ENCODE measurements at regions not wholly inside any gene's neighbourhood (a gene's known extent, or its start where the extent isn't known, plus 50 kb on each side); places are given as distances from the start of the nearest gene placed in this dataset.
"Not testable (repeated sequence)": the region's sequence is repeated elsewhere in the genome, so short reads cannot be mapped to it uniquely, and the experiment has no call there.

DNA sequence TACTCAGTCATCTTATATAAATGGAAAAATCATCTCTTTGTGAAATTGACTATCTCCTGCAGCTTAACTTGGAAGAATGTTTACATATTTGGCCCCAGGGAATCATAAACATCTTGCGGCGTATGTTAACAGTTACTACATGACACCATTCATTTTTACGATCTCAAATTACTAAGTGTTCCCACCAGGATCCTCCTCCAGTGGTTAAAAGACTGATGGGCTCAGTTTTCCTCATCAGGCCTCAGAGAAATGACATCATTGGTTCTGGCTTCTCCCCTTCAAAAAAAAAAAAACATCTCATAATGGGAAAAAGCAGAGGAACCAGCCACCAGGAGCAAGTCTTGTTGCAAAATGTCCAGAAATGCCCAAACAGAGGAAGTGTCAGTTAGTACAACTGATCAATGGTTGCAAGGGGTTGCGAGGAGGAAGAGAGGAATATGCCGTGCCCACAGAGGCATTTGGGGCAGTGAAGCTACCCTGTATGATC is 70.5 kb upstream of the LIPC start:
- ATAC-seq = no peak

DNA sequence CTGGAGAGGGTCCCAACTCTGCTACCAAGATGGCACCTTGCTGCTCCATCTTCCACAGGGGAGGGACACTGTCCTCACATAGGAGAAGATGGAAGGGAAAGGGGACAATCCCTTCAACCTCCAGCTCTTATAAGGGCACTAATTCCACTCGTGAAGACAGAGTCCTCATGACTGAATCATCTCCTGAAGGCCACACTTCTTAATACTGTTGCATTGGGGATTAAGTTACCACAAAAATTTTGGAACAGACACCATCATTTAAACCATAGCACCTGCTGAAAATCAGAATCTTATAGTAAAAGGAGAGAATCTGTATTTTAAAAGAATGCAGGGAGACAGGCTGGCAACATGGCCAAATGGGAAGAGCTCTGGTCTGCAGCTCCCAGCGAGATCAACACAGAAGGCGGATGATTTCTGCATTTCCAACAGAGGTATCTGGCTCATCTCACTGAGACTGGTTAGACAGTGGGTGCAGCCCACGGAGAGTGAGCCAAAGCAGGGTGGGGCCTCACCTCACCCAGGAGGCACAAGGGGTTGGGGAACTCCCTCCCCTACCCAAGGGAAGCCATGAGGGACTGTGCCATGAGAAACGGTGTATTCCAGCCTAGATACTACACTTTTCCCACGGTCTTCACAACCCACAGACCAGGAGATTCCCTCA is 69.4 kb upstream of the LIPC start:
- no peak for ATAC-seq

DNA sequence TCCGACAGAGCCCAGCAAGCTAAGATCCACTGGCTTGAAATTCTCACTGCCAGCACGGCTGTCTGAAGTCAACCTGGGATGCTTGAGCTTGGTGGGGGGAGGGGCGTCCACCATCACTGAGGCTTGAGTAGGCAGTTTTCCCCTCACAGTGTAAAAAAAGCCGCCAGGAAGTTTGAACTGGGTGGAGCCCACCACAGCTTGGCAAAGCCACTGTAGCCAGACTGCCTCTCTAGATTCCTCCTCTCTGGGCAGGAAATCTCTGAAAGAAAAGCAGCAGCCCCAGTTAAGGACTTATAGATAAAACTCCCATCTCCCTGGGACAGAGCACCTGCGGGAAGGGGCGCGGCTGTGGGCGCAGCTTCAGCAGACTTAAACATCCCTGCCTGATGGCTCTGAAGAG is 68.7 kb upstream of the LIPC start:
- not testable (repeated sequence) for ATAC-seq

DNA sequence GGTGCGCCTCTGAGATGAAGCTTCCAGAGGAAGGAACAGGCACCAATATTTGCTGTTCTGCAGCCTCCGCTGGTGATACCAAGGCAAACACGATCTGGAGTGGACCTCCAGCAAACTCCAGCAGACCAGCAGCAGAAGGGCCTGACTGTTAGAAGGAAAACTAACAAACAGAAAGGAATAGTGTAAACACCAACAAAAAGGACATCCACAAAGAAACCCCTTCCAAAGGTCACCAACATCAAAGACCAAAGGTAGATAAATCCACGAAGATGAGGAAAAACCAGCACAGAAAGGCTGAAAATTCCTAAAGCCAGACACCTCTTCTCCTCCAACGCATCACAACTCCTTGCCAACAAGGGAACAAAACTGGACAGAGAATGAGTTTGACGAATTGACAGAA is 68.1 kb upstream of the LIPC start:
- not testable (repeated sequence) for ATAC-seq

DNA sequence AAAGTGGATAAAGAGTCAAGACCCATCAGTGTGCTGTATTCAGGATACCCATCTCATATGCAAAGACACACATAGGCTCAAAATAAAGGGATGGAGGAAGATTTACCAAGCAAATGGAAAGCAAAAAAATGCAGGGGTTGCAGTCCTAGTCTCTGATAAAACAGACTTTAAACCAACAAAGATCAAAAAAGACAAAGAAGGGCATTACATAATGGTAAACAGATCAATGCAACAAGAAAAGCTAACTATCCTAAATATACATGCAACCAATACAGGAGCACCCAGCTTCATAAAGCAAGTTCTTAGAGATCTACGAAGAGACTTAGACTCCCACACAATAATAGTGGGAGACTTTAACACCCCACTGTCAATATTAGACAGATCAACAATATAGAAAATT is 66.7 kb upstream of the LIPC start:
- not testable (repeated sequence) for ATAC-seq

DNA sequence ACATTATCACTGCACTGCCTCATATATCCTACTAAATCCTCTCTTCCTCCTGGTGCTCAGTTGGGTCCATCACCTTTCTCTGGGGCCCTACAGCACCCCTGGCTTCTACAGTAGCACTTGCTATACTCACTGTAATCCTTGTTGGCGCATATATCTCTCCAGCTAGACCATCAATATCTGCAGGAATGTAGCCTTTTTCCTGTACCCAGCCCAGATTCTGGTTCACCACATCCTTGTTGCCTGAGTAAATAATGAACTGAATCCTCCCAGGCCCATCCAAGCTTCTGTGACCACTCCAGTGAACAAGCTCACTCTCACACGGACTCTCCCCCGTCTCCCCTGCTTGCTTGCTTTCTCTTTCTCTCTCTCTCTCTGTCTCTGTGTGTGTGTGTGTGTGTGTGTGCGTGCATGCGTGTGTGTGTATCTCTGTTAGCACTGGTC is 62.5 kb upstream of the LIPC start:
- ATAC-seq = peak; percentile 37

DNA sequence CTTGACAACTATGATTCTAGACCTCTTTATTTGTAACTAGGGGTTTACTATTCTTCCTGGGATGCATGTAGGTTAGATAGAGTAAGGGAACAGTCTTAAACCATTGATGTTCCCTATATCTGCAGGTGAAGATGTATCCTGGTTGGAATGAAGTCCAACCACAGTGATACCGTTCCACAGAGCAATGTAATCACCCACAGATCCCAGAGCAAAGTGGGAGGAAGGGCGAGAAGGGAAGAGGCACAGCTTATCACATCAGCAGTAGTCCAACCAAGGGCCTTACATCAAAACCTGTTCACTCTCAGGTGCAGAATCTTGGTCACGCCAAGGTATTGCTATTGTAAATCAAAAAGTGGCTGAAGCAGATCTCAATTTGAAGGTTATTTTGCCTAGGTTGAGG is 61.8 kb upstream of the LIPC start:
- no peak for ATAC-seq

DNA sequence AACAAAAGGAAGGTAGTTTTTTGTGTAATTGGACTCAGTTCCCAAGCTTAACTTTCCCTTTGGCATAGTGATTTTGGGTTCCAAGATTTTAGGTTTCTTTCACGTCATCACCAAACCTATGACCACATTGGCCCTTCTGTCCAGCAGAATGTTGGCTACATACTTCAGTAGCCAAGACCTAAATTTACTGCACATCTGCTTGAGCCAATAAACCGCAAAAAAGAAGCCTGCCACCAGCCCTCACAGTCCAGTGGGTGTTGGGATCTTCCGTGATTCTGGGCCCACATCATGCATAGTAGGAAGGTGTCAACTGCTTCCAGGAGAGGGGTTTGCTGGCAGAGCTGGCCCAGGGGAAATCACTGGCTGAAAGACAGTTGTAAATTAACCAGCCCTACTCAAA is 57.6 kb upstream of the LIPC start:
- ATAC-seq = no peak

DNA sequence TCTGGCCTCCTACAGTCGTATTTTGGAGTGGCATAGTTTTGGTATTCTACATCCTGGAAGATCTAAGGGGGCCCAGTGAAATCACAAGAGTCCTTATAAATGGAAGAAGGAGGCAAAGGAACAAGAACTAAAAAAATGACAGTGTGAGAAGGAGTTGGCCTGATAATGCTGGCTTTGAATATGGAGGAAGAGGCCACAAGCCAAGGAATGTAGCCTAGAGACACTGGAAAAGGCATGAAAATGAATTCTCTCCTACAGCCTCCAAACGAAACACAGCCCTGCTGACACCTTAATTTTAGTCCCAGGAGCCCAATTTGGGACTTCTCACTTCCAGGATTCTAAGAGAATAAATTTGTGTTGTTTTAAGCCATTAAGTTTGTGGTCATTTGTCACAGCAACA is 54.6 kb upstream of the LIPC start:
- no peak for ATAC-seq

DNA sequence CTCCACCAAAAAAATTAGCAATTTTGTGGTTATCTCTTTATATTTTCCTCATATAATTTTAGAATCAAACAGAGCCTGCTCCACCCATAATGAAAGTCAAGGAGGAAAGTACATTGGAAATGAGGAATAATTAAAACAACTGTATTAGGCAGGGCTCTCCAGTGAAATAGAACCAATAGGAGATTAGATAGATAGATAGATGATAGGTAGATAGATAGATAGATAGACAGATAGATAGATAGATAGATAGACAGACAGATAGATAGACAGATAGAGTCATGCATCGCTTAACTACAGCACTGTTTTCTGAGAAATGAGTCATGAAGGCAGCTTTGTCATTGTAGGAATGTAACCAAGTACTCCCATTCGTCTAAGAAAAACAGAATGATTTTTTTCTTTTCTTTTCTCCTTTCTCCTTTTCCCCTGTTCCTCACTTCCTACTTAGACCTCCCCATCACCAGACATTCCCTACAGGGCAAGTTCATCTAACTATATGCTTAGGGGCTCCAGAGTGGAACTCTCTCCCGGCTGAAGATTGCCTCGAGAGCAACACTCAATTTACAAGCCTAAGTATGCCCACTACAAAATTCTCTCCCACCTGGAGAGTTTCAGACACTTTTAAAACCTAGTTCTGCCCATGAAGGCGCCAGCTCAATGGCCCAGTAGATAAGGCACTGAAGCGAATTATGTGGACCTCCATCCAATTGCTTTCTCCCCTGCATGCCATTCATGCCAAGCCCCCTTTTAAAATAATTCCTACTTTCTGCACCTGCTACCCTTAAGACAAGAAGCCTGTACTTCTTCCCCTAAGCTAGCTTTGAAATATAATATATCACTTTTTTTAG is 53.3 kb upstream of the LIPC start:
- no peak for ATAC-seq

DNA sequence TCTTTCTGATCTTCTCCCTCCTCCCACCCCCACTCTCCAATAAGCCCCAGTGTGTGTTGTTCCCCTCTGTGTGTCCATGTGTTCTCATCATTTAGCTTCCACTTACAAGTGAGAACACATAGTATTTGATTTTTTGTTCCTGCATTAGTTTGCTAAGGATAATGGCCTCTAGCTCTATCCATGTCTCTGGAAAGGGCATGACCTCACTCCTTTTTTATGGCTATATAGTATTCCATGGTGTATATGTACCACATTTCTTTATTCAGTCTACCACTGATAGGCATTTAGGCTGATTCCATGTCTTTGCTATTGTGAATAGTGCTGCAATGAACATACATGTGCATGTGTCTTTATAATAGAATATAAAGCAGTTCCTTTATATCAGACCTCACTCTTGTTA is 52.3 kb upstream of the LIPC start:
- not testable (repeated sequence) for ATAC-seq

DNA sequence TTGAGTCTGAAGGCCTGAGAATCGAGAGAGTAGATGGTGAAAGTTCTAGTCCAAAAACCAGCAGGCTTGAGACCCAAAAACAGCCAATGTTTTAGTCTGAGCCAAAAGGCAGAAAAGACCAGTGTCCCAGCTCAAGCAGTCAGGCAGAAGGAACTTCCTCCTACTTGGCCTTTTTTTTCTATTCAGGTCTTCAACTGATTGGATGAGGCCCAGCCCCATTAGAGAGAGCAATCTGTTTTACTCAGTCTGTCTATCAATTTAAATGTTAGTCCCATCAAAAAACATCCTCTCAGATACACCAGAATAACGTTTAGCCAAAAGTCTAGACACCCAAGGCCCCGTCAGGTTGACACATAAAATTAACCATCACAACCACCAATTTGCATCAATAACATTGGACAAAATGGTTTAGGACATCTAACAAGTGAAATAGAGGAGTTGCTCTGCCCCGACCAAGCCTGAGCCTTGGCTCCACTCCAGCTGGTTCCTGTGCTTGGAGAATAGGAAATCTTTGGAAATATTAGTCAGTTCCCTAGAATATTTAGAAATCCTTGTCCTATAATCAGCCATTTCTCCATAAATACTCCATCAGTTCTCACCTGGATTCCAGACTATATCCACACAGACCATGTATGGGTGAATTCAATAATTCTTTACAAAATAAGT is 51.4 kb upstream of the LIPC start:
- ATAC-seq = no peak

DNA sequence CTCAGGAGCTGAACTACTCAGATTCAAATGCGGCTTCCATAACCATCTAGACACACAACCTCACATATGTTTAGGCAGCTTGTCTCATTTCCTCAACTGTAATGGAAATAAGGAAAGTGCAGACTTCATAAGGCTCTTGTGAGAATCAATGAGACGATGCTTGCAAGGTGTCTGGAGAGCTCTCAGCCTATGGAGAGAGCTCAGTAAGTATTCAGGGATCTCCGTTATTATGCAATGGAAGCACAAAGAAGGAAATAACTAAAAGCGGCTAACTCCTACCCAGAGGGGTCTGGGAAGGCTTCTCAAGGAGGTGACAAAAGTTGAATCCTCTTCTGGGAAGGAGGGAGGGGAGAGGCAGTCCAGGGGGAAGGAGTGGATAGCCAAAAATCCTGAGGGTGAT is 50.1 kb upstream of the LIPC start:
- no peak for ATAC-seq
